ENCODE measurements at regions not wholly inside any gene's neighbourhood (a gene's known extent, or its start where the extent isn't known, plus 50 kb on each side); places are given as distances from the start of the nearest gene placed in this dataset. TPM values are rescaled to one million over a fixed set of nuclear protein-coding genes. Genes with fewer than 3 reads are reported as not detected.

DNA sequence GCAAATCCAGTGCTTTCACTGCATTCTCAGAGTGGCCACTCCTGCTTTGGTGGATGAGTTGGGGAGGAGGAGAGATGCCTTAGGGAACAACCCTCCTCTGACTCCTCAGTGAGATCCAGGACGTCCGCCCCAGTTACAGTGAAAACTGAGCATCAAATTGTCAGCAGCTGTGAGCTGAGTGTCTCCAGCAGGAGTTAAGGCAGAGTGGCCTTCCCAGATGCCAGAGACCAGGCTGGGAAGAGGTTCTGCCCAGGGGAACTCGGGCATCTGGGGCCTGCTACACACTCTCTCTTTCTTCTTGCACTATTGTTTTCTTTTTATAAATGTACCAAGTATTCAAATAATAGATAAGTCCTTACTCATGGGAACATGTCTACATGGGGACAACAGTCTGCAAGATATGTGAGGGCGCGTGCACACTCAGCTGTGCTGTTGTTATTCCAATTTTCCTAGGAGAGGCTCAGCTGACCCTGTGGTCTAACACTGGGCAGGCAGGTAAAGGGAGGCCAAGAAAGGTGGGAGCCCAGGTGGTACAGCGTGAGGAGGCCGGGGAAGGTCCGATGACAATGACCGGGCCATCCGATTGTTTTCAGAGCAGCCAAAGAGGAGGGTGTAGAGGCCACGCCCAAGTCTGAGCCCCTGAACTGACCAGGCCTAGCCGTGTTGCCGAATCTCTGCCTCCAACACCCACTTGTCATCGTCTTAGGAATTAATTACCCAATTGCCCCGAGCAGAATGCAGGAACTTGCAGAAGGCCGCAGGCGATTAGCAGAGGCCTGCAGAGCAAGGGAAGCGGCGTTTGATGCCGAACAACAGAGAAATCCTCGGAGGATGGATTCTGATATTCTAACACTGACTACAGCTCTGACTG lies 166.9 kb downstream of the ANAPC1 start:
- H3K4me1 ChIP-seq (ENCODE audit: insufficient read depth, low read length) = no peaks in the 10 kb centered on the region
- intact Hi-C loops (cut with micrococcal nuclease) = no loop called here
- TF ChIP-seq EZH2phosphoT487 (IDR thresholded peaks at IDR 0.05; ENCODE audit: borderline replicate concordance, low read length) (no peak), EZH2 (IDR thresholded peaks at IDR 0.05; ENCODE audit: low read length, unreplicated experiment) (no peak)
- TF ChIP-seq, protein P1, sequence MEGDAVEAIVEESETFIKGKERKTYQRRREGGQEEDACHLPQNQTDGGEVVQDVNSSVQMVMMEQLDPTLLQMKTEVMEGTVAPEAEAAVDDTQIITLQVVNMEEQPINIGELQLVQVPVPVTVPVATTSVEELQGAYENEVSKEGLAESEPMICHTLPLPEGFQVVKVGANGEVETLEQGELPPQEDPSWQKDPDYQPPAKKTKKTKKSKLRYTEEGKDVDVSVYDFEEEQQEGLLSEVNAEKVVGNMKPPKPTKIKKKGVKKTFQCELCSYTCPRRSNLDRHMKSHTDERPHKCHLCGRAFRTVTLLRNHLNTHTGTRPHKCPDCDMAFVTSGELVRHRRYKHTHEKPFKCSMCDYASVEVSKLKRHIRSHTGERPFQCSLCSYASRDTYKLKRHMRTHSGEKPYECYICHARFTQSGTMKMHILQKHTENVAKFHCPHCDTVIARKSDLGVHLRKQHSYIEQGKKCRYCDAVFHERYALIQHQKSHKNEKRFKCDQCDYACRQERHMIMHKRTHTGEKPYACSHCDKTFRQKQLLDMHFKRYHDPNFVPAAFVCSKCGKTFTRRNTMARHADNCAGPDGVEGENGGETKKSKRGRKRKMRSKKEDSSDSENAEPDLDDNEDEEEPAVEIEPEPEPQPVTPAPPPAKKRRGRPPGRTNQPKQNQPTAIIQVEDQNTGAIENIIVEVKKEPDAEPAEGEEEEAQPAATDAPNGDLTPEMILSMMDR (conservative IDR thresholded peaks at IDR 0.05; ENCODE audit: low read depth, low read length) = no peak
- no peak for ATAC-seq
- H2AFZ ChIP-seq (ENCODE audit: low read length) = no peak overlapping the region
- BruUV-seq (replicated peaks) = no TSS peak
- no peaks in the 10 kb centered on the region for H3K9me3 ChIP-seq (ENCODE audit: low read length)
- ChIA-PET POLR2A (ENCODE audit: unreplicated experiment) (no interaction called here), CTCF (no interaction called here)
- no peaks in the 10 kb centered on the region for H3K79me2 ChIP-seq (ENCODE audit: low read length)
- no peak overlapping the region for H3K9ac ChIP-seq (ENCODE audit: low read length)
- H4K20me1 ChIP-seq (ENCODE audit: low read length) = no peaks in the 10 kb centered on the region
- no peaks in the 10 kb centered on the region for H3K27me3 ChIP-seq (ENCODE audit: low read length)
- no peak overlapping the region for H3K4me2 ChIP-seq (ENCODE audit: low read length)
- no peaks in the 10 kb centered on the region for H3K36me3 ChIP-seq (ENCODE audit: low read depth, low read length)
- no peaks in the 10 kb centered on the region for H3K9me2 ChIP-seq (replicated peaks; ENCODE audit: low read length)
- H3K27ac ChIP-seq (ENCODE audit: low read length) = no peak overlapping the region
- no peak overlapping the region for H3K4me3 ChIP-seq (ENCODE audit: low read length)
- DNase-seq = no peak
- no peaks in the 10 kb centered on the region for H3F3A ChIP-seq (ENCODE audit: low read length, unreplicated experiment)

Small RNAs in the stretch of these regions (microRNA-seq; reads per million reads assigned to microRNA genes)
- not detected for gene MIR4435-2 (ENCODE audit: unreplicated experiment)

All from PC-3 (cell line).